Lower leg skin (tissue), 4 donors: ENCODE measurements at regions not wholly inside any gene's neighbourhood (a gene's known extent, or its start where the extent isn't known, plus 50 kb on each side); places are given as distances from the start of the nearest gene placed in this dataset.

Experiments used
- DNase-seq, 2 donors: peaks; one replicate each; pipeline ENCODE4 v3.0.0-alpha.2; 2019; ENCODE audit warnings: low spot score in 2 of 2
- H3K4me3 ChIP-seq: fragments of 200-600 bp; sonication (generic); 2 replicates; pipeline ENCODE4 v1.5.1; 2017; ENCODE audit warnings: mild to moderate bottlenecking, low read depth; ENCODE audit not compliant: poor library complexity, severe bottlenecking
- CTCF ChIP-seq, 3 donors: fragments of 450-650 bp; IDR thresholded peaks; one replicate each; pipeline ENCODE4 v1.5.1; 2016; ENCODE audit warnings: antibody characterized with exemption in 3 of 3, mild to moderate bottlenecking in 3 of 3, moderate library complexity in 2 of 3
- POLR2A ChIP-seq, 2 donors: fragments of 450-650 bp; IDR thresholded peaks; one replicate each; pipeline ENCODE4 v1.6.1; 2016 to 2017; ENCODE audit warnings: antibody characterized with exemption in 2 of 2, mild to moderate bottlenecking in 1 of 2, moderate library complexity in 1 of 2
- WGBS, 2 donors: methylation state at CpG; one replicate each; pipeline ENCODE4 v1.1.5; 2018; 5-methylcytosine and 5-hydroxymethylcytosine counted together
- intact Hi-C: fragments of 100-400 bp; cut with DNase I; formaldehyde crosslinking; loops from one replicate; pipeline ENCODE4 v1.15.0; 2023; ENCODE audit warnings: low total_unique reads

GRCh38 chr5:29247346-29248028, 1946.0 kb upstream of the CDH6 start:
- intact Hi-C loops, result no loop called here
- H3K4me3 ChIP-seq, result no peak overlapping the region
- TF ChIP-seq CTCF (IDR thresholded peaks at IDR 0.05) (no peak), POLR2A (IDR thresholded peaks at IDR 0.05) (no peak)
- no peak for DNase-seq
- 36 to 44% methylated on average over 2 of the region's 2 CpGs for WGBS, 2 donors

GRCh38 chr5:29240379-29240778, 1953.1 kb upstream of the CDH6 start:
- DNase-seq, result no peak
- H3K4me3 ChIP-seq, result no peak overlapping the region
- TF ChIP-seq POLR2A (IDR thresholded peaks at IDR 0.05) (no peak), CTCF (IDR thresholded peaks at IDR 0.05) (no peak)
- intact Hi-C loops, result no loop called here
- 85 to 91% methylated on average over 1 of the region's 1 CpG for WGBS, 2 donors

DNA sequence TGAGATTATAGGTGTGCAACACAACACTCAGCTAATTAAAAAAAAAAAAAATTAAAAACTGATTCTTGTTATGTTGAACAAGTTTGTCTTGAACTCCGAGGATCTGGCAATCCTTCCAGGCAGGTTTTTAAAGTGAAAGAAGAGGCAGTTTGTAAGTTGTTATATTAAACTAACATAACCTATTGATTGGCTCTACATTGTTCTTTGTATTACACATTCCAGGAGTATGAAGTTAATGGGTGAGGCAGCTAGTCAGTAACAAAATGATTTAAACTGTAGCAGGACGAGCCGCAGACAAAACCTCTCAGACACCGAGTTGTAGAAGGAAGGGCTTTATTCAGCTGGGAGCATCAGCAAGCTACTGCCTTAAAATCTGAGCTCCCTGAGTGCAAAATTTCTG, 1953.9 kb upstream of the CDH6 start:
- 75 to 77% methylated on average over 4 of the region's 4 CpGs for WGBS, 2 donors
- DNase-seq, result no peak
- no peak overlapping the region for H3K4me3 ChIP-seq
- TF ChIP-seq CTCF (IDR thresholded peaks at IDR 0.05) (no peak), POLR2A (IDR thresholded peaks at IDR 0.05) (no peak)
- intact Hi-C loops, result no loop called here

GRCh38 chr5:29238115-29238514, 1955.4 kb upstream of the CDH6 start:
- H3K4me3 ChIP-seq, result no peak overlapping the region
- DNase-seq, result no peak
- TF ChIP-seq CTCF (IDR thresholded peaks at IDR 0.05) (no peak), POLR2A (IDR thresholded peaks at IDR 0.05) (no peak)
- 44 to 57% methylated on average over 1 of the region's 1 CpG for WGBS, 2 donors
- intact Hi-C loops, result no loop called here

DNA sequence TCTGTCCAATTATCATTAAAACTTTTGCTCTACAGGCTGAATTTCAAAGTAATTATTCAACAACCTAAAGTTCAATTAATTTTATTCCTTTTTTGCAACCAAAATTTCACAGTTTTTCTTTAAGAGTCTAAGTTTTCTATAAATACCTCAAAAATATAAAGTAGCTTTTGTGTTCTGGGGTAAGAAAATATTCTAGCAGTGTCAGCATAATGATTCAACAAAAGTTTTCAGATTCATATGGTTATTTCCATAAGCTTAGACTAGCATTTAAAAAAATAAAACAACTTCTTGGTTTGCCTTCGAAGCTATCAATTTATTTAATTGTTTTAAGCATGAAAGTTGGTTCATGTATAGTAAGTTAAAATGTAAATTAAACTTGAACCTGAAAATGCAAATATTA, 1962.3 kb upstream of the CDH6 start:
- DNase-seq, result no peak
- no peak overlapping the region for H3K4me3 ChIP-seq
- 58 to 61% methylated on average over 1 of the region's 1 CpG for WGBS, 2 donors
- intact Hi-C loops, result no loop called here
- no peak for TF ChIP-seq CTCF (IDR thresholded peaks at IDR 0.05)
- TF ChIP-seq POLR2A (IDR thresholded peaks at IDR 0.05), result no peak

- no peak overlapping the region for H3K4me3 ChIP-seq
- TF ChIP-seq CTCF (IDR thresholded peaks at IDR 0.05), result no peak
- no peak for TF ChIP-seq POLR2A (IDR thresholded peaks at IDR 0.05)
- 45 to 51% methylated on average over 3 of the region's 3 CpGs for WGBS, 2 donors
- DNase-seq, result no peak
- intact Hi-C loops, result no loop called here
Observed at GRCh38 chr5:29230591-29230990, 1962.9 kb upstream of the CDH6 start.
